ENCODE measurements at regions not wholly inside any gene's neighbourhood (a gene's known extent, or its start where the extent isn't known, plus 50 kb on each side); places are given as distances from the start of the nearest gene placed in this dataset.

GRCh38 chr1:239006276-239006675, 380.1 kb upstream of the CHRM3 start:
- TF ChIP-seq, protein P1, sequence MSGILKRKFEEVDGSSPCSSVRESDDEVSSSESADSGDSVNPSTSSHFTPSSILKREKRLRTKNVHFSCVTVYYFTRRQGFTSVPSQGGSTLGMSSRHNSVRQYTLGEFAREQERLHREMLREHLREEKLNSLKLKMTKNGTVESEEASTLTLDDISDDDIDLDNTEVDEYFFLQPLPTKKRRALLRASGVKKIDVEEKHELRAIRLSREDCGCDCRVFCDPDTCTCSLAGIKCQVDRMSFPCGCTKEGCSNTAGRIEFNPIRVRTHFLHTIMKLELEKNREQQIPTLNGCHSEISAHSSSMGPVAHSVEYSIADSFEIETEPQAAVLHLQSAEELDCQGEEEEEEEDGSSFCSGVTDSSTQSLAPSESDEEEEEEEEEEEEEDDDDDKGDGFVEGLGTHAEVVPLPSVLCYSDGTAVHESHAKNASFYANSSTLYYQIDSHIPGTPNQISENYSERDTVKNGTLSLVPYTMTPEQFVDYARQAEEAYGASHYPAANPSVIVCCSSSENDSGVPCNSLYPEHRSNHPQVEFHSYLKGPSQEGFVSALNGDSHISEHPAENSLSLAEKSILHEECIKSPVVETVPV (CRISPR knock-in tag; IDR thresholded peaks at IDR 0.05) = no peak
- TF ChIP-seq ESRRG (CRISPR knock-in tag; IDR thresholded peaks at IDR 0.05) (no peak), ZFP3 (CRISPR knock-in tag; IDR thresholded peaks at IDR 0.05) (no peak), RARB (CRISPR knock-in tag; IDR thresholded peaks at IDR 0.05) (no peak), POU6F1 (CRISPR knock-in tag; IDR thresholded peaks at IDR 0.05; ENCODE audit: borderline replicate concordance, low read depth) (no peak), OSR1 (CRISPR knock-in tag; IDR thresholded peaks at IDR 0.05) (no peak), ISL1 (CRISPR knock-in tag; IDR thresholded peaks at IDR 0.05) (no peak), BACH2 (CRISPR knock-in tag; IDR thresholded peaks at IDR 0.05; ENCODE audit: borderline replicate concordance) (no peak), PATZ1 (CRISPR knock-in tag; IDR thresholded peaks at IDR 0.05; ENCODE audit: borderline replicate concordance) (no peak), TOX (CRISPR knock-in tag; IDR thresholded peaks at IDR 0.05; ENCODE audit: borderline replicate concordance) (no peak), ZNF8 (CRISPR knock-in tag; IDR thresholded peaks at IDR 0.05) (no peak)
- TF ChIP-seq, protein P2, sequence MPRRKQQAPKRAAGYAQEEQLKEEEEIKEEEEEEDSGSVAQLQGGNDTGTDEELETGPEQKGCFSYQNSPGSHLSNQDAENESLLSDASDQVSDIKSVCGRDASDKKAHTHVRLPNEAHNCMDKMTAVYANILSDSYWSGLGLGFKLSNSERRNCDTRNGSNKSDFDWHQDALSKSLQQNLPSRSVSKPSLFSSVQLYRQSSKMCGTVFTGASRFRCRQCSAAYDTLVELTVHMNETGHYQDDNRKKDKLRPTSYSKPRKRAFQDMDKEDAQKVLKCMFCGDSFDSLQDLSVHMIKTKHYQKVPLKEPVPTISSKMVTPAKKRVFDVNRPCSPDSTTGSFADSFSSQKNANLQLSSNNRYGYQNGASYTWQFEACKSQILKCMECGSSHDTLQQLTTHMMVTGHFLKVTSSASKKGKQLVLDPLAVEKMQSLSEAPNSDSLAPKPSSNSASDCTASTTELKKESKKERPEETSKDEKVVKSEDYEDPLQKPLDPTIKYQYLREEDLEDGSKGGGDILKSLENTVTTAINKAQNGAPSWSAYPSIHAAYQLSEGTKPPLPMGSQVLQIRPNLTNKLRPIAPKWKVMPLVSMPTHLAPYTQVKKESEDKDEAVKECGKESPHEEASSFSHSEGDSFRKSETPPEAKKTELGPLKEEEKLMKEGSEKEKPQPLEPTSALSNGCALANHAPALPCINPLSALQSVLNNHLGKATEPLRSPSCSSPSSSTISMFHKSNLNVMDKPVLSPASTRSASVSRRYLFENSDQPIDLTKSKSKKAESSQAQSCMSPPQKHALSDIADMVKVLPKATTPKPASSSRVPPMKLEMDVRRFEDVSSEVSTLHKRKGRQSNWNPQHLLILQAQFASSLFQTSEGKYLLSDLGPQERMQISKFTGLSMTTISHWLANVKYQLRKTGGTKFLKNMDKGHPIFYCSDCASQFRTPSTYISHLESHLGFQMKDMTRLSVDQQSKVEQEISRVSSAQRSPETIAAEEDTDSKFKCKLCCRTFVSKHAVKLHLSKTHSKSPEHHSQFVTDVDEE (CRISPR knock-in tag; IDR thresholded peaks at IDR 0.05) = no peak

Data from SK-N-SH treated with all-trans-retinoic acid at 6 μM for 48 hours (cell line).